SK-N-SH (cell line): ENCODE measurements at regions not wholly inside any gene's neighbourhood (a gene's known extent, or its start where the extent isn't known, plus 50 kb on each side); places are given as distances from the start of the nearest gene placed in this dataset.

ENCODE experiments used
- GABPA ChIP-seq: IDR thresholded peaks from 2 replicates; pipeline ENCODE4 v1.4.0; 2012; ENCODE audit warnings: low read depth, mild to moderate bottlenecking
- NRF1 ChIP-seq: IDR thresholded peaks from 2 replicates; pipeline ENCODE4 v1.6.1; 2012; ENCODE audit warnings: low read depth, mild to moderate bottlenecking, low read length
- POLR2AphosphoS5 ChIP-seq: IDR thresholded peaks from 2 replicates; pipeline ENCODE4 v1.6.1; 2012; ENCODE audit warnings: low read depth, low read length
- RAD21 ChIP-seq: IDR thresholded peaks from 2 replicates; pipeline ENCODE4 v1.6.1; 2012; ENCODE audit warnings: mild to moderate bottlenecking, low read length
- TEAD4 ChIP-seq: IDR thresholded peaks from 2 replicates; pipeline ENCODE4 v1.4.0; 2012; ENCODE audit warnings: mild to moderate bottlenecking, borderline replicate concordance; ENCODE audit not compliant: insufficient read depth
- TF ChIP-seq, protein P1 (sequence below): IDR thresholded peaks from 2 replicates; pipeline ENCODE4 v1.6.1; 2012; ENCODE audit warnings: mild to moderate bottlenecking, low read depth, low read length, moderate library complexity
- TF ChIP-seq, protein P2 (sequence below): fragments of 200-600 bp; sonication (generic); IDR thresholded peaks from 2 replicates; pipeline ENCODE4 v1.6.1; 2017; ENCODE audit warnings: antibody characterized with exemption, mild to moderate bottlenecking, moderate library complexity
- TF ChIP-seq, protein P3 (sequence below): fragments of 150-350 bp; IDR thresholded peaks from 2 replicates; pipeline ENCODE4 v1.6.1; 2017; ENCODE audit warnings: antibody characterized with exemption, low read length, low read depth, borderline replicate concordance

DNA sequence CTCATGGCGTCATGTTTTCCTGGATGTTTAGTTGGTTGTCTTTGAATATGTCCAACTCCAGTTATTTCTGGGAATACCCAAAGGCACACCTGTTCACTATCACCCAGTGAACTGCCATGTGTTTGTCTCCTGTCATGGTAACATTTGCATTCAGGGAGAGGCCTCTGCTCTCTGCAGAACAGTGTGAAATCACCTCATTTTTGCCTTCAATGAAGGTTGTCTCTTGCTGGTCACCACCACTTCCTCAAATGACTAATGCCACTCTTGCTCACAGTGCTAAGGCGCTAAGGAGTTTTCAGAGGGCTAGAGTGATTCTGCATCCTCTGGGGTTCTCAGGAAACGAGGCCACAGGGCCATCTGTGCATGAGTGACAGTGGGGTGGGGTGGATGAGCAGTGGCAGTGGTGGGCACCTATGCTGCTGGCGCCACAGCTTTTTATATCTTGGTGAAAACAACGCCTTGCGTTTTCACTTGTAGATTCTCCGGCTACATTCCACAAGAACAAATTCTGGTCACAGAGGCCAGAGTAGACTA is 60.0 kb upstream of the ATP5PO start:
- TF ChIP-seq, protein P1, sequence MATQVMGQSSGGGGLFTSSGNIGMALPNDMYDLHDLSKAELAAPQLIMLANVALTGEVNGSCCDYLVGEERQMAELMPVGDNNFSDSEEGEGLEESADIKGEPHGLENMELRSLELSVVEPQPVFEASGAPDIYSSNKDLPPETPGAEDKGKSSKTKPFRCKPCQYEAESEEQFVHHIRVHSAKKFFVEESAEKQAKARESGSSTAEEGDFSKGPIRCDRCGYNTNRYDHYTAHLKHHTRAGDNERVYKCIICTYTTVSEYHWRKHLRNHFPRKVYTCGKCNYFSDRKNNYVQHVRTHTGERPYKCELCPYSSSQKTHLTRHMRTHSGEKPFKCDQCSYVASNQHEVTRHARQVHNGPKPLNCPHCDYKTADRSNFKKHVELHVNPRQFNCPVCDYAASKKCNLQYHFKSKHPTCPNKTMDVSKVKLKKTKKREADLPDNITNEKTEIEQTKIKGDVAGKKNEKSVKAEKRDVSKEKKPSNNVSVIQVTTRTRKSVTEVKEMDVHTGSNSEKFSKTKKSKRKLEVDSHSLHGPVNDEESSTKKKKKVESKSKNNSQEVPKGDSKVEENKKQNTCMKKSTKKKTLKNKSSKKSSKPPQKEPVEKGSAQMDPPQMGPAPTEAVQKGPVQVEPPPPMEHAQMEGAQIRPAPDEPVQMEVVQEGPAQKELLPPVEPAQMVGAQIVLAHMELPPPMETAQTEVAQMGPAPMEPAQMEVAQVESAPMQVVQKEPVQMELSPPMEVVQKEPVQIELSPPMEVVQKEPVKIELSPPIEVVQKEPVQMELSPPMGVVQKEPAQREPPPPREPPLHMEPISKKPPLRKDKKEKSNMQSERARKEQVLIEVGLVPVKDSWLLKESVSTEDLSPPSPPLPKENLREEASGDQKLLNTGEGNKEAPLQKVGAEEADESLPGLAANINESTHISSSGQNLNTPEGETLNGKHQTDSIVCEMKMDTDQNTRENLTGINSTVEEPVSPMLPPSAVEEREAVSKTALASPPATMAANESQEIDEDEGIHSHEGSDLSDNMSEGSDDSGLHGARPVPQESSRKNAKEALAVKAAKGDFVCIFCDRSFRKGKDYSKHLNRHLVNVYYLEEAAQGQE = no peak
- TF ChIP-seq, protein P2, sequence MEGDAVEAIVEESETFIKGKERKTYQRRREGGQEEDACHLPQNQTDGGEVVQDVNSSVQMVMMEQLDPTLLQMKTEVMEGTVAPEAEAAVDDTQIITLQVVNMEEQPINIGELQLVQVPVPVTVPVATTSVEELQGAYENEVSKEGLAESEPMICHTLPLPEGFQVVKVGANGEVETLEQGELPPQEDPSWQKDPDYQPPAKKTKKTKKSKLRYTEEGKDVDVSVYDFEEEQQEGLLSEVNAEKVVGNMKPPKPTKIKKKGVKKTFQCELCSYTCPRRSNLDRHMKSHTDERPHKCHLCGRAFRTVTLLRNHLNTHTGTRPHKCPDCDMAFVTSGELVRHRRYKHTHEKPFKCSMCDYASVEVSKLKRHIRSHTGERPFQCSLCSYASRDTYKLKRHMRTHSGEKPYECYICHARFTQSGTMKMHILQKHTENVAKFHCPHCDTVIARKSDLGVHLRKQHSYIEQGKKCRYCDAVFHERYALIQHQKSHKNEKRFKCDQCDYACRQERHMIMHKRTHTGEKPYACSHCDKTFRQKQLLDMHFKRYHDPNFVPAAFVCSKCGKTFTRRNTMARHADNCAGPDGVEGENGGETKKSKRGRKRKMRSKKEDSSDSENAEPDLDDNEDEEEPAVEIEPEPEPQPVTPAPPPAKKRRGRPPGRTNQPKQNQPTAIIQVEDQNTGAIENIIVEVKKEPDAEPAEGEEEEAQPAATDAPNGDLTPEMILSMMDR = no peak
- TF ChIP-seq RAD21 (no peak), GABPA (no peak), TEAD4 (no peak), POLR2AphosphoS5 (no peak), NRF1 (no peak)
- TF ChIP-seq, protein P3, sequence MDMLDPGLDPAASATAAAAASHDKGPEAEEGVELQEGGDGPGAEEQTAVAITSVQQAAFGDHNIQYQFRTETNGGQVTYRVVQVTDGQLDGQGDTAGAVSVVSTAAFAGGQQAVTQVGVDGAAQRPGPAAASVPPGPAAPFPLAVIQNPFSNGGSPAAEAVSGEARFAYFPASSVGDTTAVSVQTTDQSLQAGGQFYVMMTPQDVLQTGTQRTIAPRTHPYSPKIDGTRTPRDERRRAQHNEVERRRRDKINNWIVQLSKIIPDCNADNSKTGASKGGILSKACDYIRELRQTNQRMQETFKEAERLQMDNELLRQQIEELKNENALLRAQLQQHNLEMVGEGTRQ = no peak
